Upper lobe of left lung (tissue), 6 donors: ENCODE measurements at regions not wholly inside any gene's neighbourhood (a gene's known extent, or its start where the extent isn't known, plus 50 kb on each side); places are given as distances from the start of the nearest gene placed in this dataset.

ENCODE experiments used
- ATAC-seq, 2 donors: fragments of 200-7000 bp; cut with Tn5 transposase; one replicate each; pipeline ENCODE4 v1.9.1; 2022; ENCODE audit warnings: mild to moderate bottlenecking in 2 of 2, moderate library complexity in 2 of 2; ENCODE audit not compliant: low FRiP score in 2 of 2
- DNase-seq, 2 donors: peaks; one replicate each; pipeline ENCODE4 v3.0.0-alpha.2; 2019 to 2020
- H3K27ac ChIP-seq, 4 donors: fragments of 200-600 bp; sonication (generic); one replicate each; pipeline ENCODE4 v1.5.1; 2016 to 2019
- H3K27me3 ChIP-seq, 4 donors: fragments of 200-600 bp; sonication (generic); one replicate each; pipeline ENCODE4 v1.5.1; 2017 to 2019
- H3K36me3 ChIP-seq, 4 donors: fragments of 200-600 bp; sonication (generic); one replicate each; pipeline ENCODE4 v1.5.1; 2016 to 2019
- H3K4me1 ChIP-seq, 4 donors: fragments of 200-600 bp; sonication (generic); one replicate each; pipeline ENCODE4 v1.5.1; 2018 to 2019
- H3K4me3 ChIP-seq, 4 donors: fragments of 200-600 bp; sonication (generic); one replicate each; pipeline ENCODE4 v1.5.1; 2017 to 2019; ENCODE audit warnings: mild to moderate bottlenecking in 2 of 4, moderate library complexity in 1 of 4
- H3K9me3 ChIP-seq, 4 donors: fragments of 200-600 bp; sonication (generic); one replicate each; pipeline ENCODE4 v1.5.1; 2018 to 2019
- EP300 ChIP-seq, 4 donors: sonication (generic); formaldehyde crosslinking; IDR thresholded peaks; one replicate each; pipeline ENCODE4 v1.5.1; 2017; ENCODE audit warnings: antibody characterized with exemption in 4 of 4, control low read depth in 2 of 4
- POLR2A ChIP-seq, 4 donors: fragments of 450-650 bp; IDR thresholded peaks; one replicate each; pipeline ENCODE4 v1.5.1; 2016 to 2017; ENCODE audit warnings: antibody characterized with exemption in 4 of 4, mild to moderate bottlenecking in 2 of 4
- POLR2AphosphoS5 ChIP-seq, 2 donors: sonication (generic); formaldehyde crosslinking; IDR thresholded peaks; one replicate each; pipeline ENCODE4 v1.5.1; 2017; ENCODE audit warnings: antibody characterized with exemption in 2 of 2
- WGBS, 2 donors: methylation state at CpG; one replicate each; pipeline ENCODE4 v1.1.5; 2017 to 2018; 5-methylcytosine and 5-hydroxymethylcytosine counted together
- TF ChIP-seq, protein P1 (sequence below), 6 experiments: fragments of 450-650 bp in 4 of 6; fragments of 200-600 bp in 2 of 6; sonication (generic) in 2 of 6; IDR thresholded peaks; one replicate each; pipeline ENCODE4 v1.5.1; 2016 to 2019; ENCODE audit warnings: antibody characterized with exemption in 6 of 6
- donor health status: DM: no; HTN: no; CAD: no; lungs with moderate emphysema.
- donor health status: DM: no; HTN: yes; CAD: no; lungs with severe emphysema.

- Histone ChIP-seq H3K4me1 (no peaks in the 10 kb centered on the region), H3K9me3 (no peaks in the 10 kb centered on the region), H3K27me3 (no peaks in the 10 kb centered on the region), H3K27ac (no peak overlapping the region), H3K4me3 (no peak overlapping the region), H3K36me3 (no peaks in the 10 kb centered on the region)
- WGBS, 2 donors: 81 to 87% methylated on average over 2 of the region's 2 CpGs
- no peak for TF ChIP-seq POLR2A (IDR thresholded peaks at IDR 0.05)
- TF ChIP-seq, protein P1, sequence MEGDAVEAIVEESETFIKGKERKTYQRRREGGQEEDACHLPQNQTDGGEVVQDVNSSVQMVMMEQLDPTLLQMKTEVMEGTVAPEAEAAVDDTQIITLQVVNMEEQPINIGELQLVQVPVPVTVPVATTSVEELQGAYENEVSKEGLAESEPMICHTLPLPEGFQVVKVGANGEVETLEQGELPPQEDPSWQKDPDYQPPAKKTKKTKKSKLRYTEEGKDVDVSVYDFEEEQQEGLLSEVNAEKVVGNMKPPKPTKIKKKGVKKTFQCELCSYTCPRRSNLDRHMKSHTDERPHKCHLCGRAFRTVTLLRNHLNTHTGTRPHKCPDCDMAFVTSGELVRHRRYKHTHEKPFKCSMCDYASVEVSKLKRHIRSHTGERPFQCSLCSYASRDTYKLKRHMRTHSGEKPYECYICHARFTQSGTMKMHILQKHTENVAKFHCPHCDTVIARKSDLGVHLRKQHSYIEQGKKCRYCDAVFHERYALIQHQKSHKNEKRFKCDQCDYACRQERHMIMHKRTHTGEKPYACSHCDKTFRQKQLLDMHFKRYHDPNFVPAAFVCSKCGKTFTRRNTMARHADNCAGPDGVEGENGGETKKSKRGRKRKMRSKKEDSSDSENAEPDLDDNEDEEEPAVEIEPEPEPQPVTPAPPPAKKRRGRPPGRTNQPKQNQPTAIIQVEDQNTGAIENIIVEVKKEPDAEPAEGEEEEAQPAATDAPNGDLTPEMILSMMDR (IDR thresholded peaks at IDR 0.05): no peak
- no peak for TF ChIP-seq EP300 (IDR thresholded peaks at IDR 0.05)
- no peak for TF ChIP-seq POLR2AphosphoS5 (IDR thresholded peaks at IDR 0.05)
- DNase-seq: no peak
- ATAC-seq: no peak
These were observed 818.8 kb upstream of the TYRP1 start for GRCh38 chr9:11874414-11874813.

GRCh38 chr9:11892401-11892800 lies 800.8 kb upstream of the TYRP1 start:
- no peak for ATAC-seq
- Histone ChIP-seq H3K4me3 (no peak overlapping the region), H3K4me1 (no peaks in the 10 kb centered on the region), H3K36me3 (no peaks in the 10 kb centered on the region), H3K27ac (no peak overlapping the region), H3K9me3 (no peaks in the 10 kb centered on the region), H3K27me3 (no peaks in the 10 kb centered on the region)
- TF ChIP-seq POLR2AphosphoS5 (IDR thresholded peaks at IDR 0.05) (no peak), POLR2A (IDR thresholded peaks at IDR 0.05) (no peak), EP300 (IDR thresholded peaks at IDR 0.05) (no peak)
- TF ChIP-seq, protein P1 (IDR thresholded peaks at IDR 0.05): no peak
- DNase-seq: no peak
- 59 to 81% methylated on average over 1 of the region's 1 CpG for WGBS, 2 donors

DNA sequence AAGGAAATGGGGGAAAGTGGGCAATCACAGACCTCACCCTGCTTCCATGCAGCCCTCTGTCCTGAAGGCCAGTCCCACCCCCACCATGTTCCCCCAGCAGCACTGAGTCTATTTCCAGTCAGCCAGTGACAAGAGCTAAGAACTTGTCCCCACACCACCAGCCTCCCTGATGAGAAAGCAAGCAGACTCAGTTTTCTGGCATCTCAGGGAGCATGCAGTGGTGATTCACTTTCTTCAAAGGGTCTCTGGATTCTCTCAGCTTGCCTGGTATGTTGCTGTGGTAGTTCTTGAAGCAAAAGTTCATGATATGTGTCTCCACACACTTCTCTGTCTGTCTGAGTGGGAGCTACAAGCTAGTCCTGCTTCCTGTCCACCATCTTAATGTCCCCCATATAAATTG lies 799.9 kb upstream of the TYRP1 start:
- Histone ChIP-seq H3K4me3 (no peak overlapping the region), H3K36me3 (no peaks in the 10 kb centered on the region), H3K9me3 (no peaks in the 10 kb centered on the region), H3K27me3 (no peaks in the 10 kb centered on the region), H3K4me1 (no peaks in the 10 kb centered on the region), H3K27ac (no peak overlapping the region)
- TF ChIP-seq EP300 (IDR thresholded peaks at IDR 0.05) (no peak), POLR2AphosphoS5 (IDR thresholded peaks at IDR 0.05) (no peak), POLR2A (IDR thresholded peaks at IDR 0.05) (no peak)
- no peak for DNase-seq
- ATAC-seq: peak in 1 of 2 donors; percentile 53

DNA sequence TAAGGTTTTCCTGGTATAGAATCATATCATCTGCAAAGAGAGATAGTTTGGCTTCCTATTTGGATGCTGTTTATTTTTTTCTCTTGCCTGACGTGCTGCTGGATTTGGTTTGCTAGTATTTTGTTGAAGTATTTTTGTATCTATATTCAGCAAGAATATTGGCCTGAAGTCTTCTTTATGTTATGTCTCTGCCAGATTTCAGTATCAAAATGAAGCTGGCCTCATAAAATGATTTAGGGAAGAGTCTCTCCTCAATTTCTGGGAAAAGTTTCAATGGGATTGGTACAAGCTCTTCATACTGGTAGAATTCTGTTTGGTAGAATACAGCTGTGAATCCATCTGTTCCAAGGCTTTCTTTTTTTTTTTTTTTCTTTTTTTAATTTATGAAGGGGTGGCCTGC lies 799.0 kb upstream of the TYRP1 start:
- TF ChIP-seq EP300 (IDR thresholded peaks at IDR 0.05): no peak
- TF ChIP-seq, protein P1 (IDR thresholded peaks at IDR 0.05): no peak
- no peak for TF ChIP-seq POLR2AphosphoS5 (IDR thresholded peaks at IDR 0.05)
- no peak for TF ChIP-seq POLR2A (IDR thresholded peaks at IDR 0.05)
- DNase-seq (no peak), ATAC-seq (no peak)
- Histone ChIP-seq H3K27ac (no peak overlapping the region), H3K4me1 (no peaks in the 10 kb centered on the region), H3K27me3 (no peaks in the 10 kb centered on the region), H3K4me3 (no peak overlapping the region), H3K36me3 (no peaks in the 10 kb centered on the region), H3K9me3 (no peaks in the 10 kb centered on the region)
- WGBS, 2 donors: 85% methylated on average over 1 of the region's 1 CpG

DNA sequence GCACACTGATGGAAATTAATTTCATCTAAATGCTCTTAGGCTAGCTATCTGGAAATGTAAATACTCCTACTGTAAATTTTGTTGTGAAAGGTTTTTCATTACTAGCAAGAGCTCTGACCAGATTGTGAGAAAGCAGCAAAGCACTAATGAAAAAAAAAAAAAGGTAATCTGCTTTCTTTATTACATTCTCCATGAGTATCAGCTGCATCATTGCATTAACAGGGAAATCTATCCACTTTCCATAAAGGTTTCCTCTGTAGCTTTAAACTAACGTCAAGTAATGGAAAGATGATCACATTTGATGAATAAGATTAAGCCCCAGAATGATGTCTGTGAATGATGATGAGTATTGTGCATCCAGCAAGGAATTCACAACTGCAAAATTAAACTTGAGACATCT lies 790.6 kb upstream of the TYRP1 start:
- DNase-seq (no peak), ATAC-seq (no peak)
- no peaks in the 10 kb centered on the region for H3K27me3 ChIP-seq
- no peak overlapping the region for H3K4me3 ChIP-seq
- TF ChIP-seq POLR2AphosphoS5 (IDR thresholded peaks at IDR 0.05) (no peak), POLR2A (IDR thresholded peaks at IDR 0.05) (no peak), EP300 (IDR thresholded peaks at IDR 0.05) (no peak)
- TF ChIP-seq, protein P1 (IDR thresholded peaks at IDR 0.05): no peak
- H3K9me3 ChIP-seq: peaks cover 0 to 3% (median 0%) of the 10 kb centered on the region in 4 donors
- 54 to 78% methylated on average over 1 of the region's 1 CpG for WGBS, 2 donors
- no peaks in the 10 kb centered on the region for H3K36me3 ChIP-seq
- no peak overlapping the region for H3K27ac ChIP-seq
- no peaks in the 10 kb centered on the region for H3K4me1 ChIP-seq
